ACHN (cell line): ENCODE measurements at regions not wholly inside any gene's neighbourhood (a gene's known extent, or its start where the extent isn't known, plus 50 kb on each side); places are given as distances from the start of the nearest gene placed in this dataset.
"Not testable (repeated sequence)": the region's sequence is repeated elsewhere in the genome, so short reads cannot be mapped to it uniquely, and the experiment has no call there.

Source experiments
- DNase-seq: peaks from one replicate; pipeline ENCODE4 v3.0.0-alpha.2; 2015
- in situ Hi-C: cut with HindIII; loops from 2 replicates; pipeline ENCODE4 v1.10.0; 2017; ENCODE audit warnings: low sequenced_read_pairs, low pct_ligation_motif_present, low pct_unique_long_range_greater_than_20kb

DNA sequence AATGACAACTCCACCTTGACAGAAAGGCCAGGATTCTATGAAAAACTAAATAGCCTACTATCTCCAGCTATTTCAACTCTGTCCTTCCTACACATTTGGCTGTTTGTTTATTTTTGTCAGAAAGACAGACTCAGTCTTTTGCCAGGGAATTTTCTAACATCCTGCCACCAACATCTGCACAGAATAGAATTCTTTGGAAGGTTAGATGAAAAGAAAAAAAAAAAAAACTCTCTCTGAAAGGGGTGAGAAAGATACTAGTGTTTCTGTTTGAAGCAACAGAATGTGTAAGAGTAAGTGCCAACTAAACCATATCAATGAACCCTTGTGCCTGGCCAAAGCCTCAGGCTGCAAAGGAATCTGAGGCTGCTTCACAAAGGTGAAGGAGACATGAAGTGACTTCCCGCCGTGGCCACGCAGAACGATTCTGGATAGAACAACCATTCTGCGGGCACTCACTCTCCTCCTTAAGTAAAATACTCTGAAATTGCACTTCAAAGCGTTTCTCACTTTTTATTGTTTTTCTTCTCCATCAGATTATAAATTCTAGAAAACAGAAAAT is 498.2 kb downstream of the IRS2 start:
- in situ Hi-C loops: no loop called here
- DNase-seq: no peak

DNA sequence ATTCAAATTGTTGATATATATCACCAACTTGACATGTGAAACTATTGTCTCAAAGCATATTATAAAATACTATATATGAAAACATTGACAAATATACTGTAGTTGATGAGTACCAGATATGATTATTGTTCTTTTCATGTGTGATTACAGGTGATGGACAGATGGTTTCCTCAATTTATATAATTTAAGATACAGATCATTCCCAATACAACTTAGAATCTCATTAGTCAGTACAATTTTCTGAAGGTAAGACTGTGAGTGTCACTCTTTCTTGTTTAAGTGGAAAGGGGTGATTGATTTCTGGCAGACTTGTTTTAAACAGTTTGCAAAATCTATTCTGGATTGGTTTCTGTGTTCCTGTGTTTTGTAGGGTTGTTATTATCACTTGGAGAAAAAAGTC is 498.8 kb downstream of the IRS2 start:
- no peak for DNase-seq
- in situ Hi-C loops: no loop called here

- in situ Hi-C loops: no loop called here
- no peak for DNase-seq
Observed at GRCh38 chr13:109285586-109285985, 500.8 kb downstream of the IRS2 start.

GRCh38 chr13:109281903-109282635 is 504.3 kb downstream of the IRS2 start:
- DNase-seq: no peak
- in situ Hi-C loops: no loop called here

- DNase-seq: no peak
- in situ Hi-C loops: no loop called here
Observed at GRCh38 chr13:109281017-109281902, 505.1 kb downstream of the IRS2 start.

DNA sequence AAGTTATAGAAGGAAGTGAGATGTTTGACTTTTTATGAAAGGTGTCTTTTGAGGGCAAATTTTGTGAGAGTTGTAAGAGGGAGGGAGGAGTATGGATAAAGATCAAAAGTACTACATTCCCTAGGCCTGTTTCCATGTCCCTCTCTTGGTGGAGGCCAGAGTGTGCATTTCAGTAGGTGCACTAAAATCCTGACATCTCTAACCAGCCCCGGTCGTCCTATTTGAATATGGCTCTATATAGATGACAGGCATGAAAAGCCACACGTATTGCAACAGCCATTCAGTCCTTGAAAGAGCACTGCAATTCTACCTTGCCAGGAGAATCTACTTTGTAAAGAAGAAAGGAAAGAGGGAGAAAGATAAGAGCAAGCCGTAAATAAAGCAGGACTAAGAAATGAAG is 510.1 kb downstream of the IRS2 start:
- in situ Hi-C loops: no loop called here
- DNase-seq: no peak

DNA sequence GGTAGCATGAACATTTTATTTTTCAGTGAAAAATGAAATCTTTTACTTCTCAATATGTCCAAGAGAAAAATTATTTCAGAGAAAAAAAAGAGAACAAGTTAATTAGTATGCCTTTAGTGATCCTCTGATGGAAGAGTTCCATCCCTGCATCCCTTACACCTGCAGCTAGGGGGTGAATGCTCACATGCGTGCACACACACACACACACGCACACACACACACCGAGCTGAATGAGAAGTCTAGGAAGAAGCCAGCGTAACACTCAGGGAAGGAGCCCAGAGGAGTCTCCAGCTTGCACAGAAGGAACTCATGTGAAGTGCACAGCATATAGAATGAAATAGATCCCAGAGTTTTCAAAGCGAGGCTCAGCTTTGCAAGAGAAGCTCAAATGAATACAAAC is 510.5 kb downstream of the IRS2 start:
- DNase-seq: no peak
- in situ Hi-C loops: no loop called here

DNA sequence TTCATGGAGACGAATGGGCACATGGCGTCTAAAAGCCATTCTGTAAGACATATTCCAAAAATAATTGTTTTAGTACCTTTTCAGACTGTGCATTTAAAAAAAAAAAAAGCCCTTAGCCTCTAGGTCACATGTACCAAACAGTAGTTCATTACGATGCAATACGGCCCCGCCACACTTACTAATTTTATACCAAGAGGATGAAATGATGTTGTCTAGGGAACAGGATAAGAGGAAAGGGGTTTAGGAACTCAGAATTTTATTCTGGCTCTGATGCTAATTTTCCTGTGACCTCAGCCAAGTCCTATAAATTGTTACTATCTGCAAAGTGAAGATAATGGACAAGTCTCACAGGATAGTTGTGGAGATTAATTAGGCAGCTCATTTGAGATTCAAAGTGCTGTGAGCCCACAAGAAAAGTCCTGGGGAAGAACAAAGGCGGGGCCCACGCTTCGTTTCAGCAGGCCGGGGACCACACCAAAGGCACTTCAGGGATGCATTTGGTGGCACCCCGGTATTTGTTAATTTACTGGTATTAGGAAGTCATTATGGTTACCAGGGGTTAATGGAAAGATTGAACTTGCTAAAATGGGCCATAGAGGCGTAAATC is 511.1 kb downstream of the IRS2 start:
- in situ Hi-C loops: no loop called here
- DNase-seq: no peak

DNA sequence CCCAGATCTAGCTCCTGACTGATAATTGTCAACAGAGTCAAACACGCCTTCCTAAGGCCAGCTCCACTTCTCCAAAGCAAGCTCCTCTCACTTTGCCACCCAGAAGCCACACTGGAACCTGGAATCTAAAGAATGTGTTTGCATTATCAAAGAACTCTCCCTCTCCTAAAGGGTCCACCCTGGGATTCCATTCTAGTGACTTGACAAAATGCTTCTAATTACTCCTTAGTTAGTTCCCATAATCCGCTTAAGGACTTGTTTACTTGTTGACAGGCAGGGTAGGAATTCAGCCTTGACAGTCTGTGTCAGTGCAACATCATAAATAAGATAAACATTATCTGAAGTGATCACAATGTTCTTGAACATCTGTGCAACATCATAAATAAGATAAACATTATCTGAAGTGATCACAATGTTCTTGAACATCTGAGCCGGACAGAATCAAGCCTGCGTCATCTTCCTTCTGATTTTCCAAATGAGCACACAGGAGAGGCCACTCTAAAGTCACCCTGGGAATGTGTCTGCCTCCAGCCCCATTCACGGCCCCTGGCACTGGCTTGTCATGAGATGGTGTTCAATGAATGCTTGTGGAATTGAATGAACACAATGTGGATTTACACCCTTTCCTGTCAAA is 512.1 kb downstream of the IRS2 start:
- in situ Hi-C loops: no loop called here
- DNase-seq: peak; percentile 9

DNA sequence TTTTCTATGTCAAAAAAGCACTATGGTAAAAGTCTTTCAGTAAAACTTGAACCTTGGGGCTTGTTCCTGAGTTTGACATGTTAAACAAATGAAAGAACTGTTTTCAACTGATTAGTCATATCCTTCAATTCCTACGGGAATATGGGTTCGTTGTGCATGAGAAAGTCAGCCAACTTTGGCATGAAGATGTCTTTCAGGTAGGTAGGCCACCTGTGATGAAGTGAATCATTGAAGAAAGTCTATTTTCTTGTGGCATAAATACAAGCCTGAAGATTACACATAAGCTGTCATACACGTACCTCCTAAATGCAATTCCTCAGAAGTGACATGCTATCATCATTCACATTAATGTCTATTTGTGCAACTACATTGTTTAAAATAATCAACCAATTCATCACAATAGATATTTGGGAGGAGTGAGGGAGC is 513.0 kb downstream of the IRS2 start:
- no peak for DNase-seq
- in situ Hi-C loops: no loop called here

- DNase-seq: no peak
- in situ Hi-C loops: no loop called here
Observed at GRCh38 chr13:109272595-109273325, 513.6 kb downstream of the IRS2 start.

GRCh38 chr13:109271555-109272541 is 514.5 kb downstream of the IRS2 start:
- no peak for DNase-seq
- in situ Hi-C loops: no loop called here

- no peak for DNase-seq
Observed at GRCh38 chr13:109271061-109271460, 515.3 kb downstream of the IRS2 start.

GRCh38 chr13:109269381-109269780 is 517.0 kb downstream of the IRS2 start:
- in situ Hi-C loops, DNase-seq: not testable (repeated sequence)

More at GRCh38 chr13:109271061-109271460, 515.3 kb downstream of the IRS2 start:
- in situ Hi-C loops: no loop called here

- in situ Hi-C loops, DNase-seq: not testable (repeated sequence)
Observed at GRCh38 chr13:109268492-109268891, 517.9 kb downstream of the IRS2 start.

- DNase-seq, in situ Hi-C loops: not testable (repeated sequence)
Observed at GRCh38 chr13:109267400-109267799, 519.0 kb downstream of the IRS2 start.

GRCh38 chr13:109265438-109265742 is 521.0 kb downstream of the IRS2 start:
- DNase-seq, in situ Hi-C loops: not testable (repeated sequence)
